Sigmoid colon (tissue), 3 donors: ENCODE measurements at regions not wholly inside any gene's neighbourhood (a gene's known extent, or its start where the extent isn't known, plus 50 kb on each side); places are given as distances from the start of the nearest gene placed in this dataset.

ENCODE experiments used
- CTCF ChIP-seq, 4 experiments: fragments of 450-650 bp in 3 of 4; fragments of 200-600 bp in 1 of 4; IDR thresholded peaks; one replicate each; pipeline ENCODE4 v1.5.1; 2016 to 2019; ENCODE audit warnings: antibody characterized with exemption in 4 of 4, mild to moderate bottlenecking in 3 of 4, moderate library complexity in 2 of 4
- POLR2A ChIP-seq, 2 donors: fragments of 450-650 bp; IDR thresholded peaks; one replicate each; pipeline ENCODE4 v1.6.1; 2016; ENCODE audit warnings: antibody characterized with exemption in 2 of 2, mild to moderate bottlenecking in 2 of 2, moderate library complexity in 2 of 2

GRCh38 chr13:99823961-99824360, 147.6 kb downstream of the ZIC5 start:
- TF ChIP-seq CTCF (IDR thresholded peaks at IDR 0.05) (no peak), POLR2A (IDR thresholded peaks at IDR 0.05) (no peak)
